GM12865 (cell line): ENCODE measurements at regions not wholly inside any gene's neighbourhood (a gene's known extent, or its start where the extent isn't known, plus 50 kb on each side); places are given as distances from the start of the nearest gene placed in this dataset.

ENCODE experiments used
- DNase-seq: peaks from one replicate; pipeline ENCODE4 v3.0.0; 2010; ENCODE audit warnings: low read depth
- H3K4me3 ChIP-seq: 2 replicates; pipeline ENCODE4 v1.5.1; 2011; ENCODE audit warnings: mild to moderate bottlenecking, low read depth, low read length, control low read depth
- CTCF ChIP-seq: IDR thresholded peaks from 2 replicates; pipeline ENCODE4 v1.5.1; 2011; ENCODE audit warnings: low read length, control low read depth, low read depth, inconsistent platforms; ENCODE audit not compliant: insufficient read depth; ENCODE audit errors: missing control alignments

- no peak for TF ChIP-seq CTCF
These were observed 88.0 kb upstream of the RGS18 start for GRCh38 chr1:192070213-192070612.

GRCh38 chr1:192080684-192081083 is 77.6 kb upstream of the RGS18 start:
- no peak overlapping the region for H3K4me3 ChIP-seq
- TF ChIP-seq CTCF: no peak
- DNase-seq: no peak

More at GRCh38 chr1:192070213-192070612, 88.0 kb upstream of the RGS18 start:
- DNase-seq: no peak
- no peak overlapping the region for H3K4me3 ChIP-seq

GRCh38 chr1:192081359-192081758 is 76.9 kb upstream of the RGS18 start:
- no peak for DNase-seq
- no peak overlapping the region for H3K4me3 ChIP-seq
- TF ChIP-seq CTCF: no peak

- no peak overlapping the region for H3K4me3 ChIP-seq
- no peak for TF ChIP-seq CTCF
- DNase-seq: no peak
These were observed 71.6 kb upstream of the RGS18 start for GRCh38 chr1:192086644-192087043.

- H3K4me3 ChIP-seq: no peak overlapping the region
- no peak for DNase-seq
- TF ChIP-seq CTCF: no peak
These were observed 70.9 kb upstream of the RGS18 start for GRCh38 chr1:192087334-192087733.

GRCh38 chr1:192088496-192088895 is 69.8 kb upstream of the RGS18 start:
- DNase-seq: no peak
- no peak for TF ChIP-seq CTCF
- H3K4me3 ChIP-seq: no peak overlapping the region

- no peak overlapping the region for H3K4me3 ChIP-seq
- no peak for TF ChIP-seq CTCF
- no peak for DNase-seq
These were observed 60.3 kb upstream of the RGS18 start for GRCh38 chr1:192098001-192098400.
